GM23338 (cell line): ENCODE measurements at regions not wholly inside any gene's neighbourhood (a gene's known extent, or its start where the extent isn't known, plus 50 kb on each side); places are given as distances from the start of the nearest gene placed in this dataset.

ENCODE experiments used
- ATAC-seq: fragments of 200-7000 bp; cut with Tn5 transposase; 3 replicates; pipeline ENCODE4 v1.9.1; 2020
- DNase-seq: peaks from one replicate; pipeline ENCODE4 v3.0.0-alpha.2; 2015; ENCODE audit warnings: low spot score
- H2AFZ ChIP-seq: fragments of 200-600 bp; sonication (generic); 2 replicates; pipeline ENCODE4 v1.8.0; 2016; ENCODE audit warnings: antibody characterized with exemption, mild to moderate bottlenecking, moderate library complexity
- H3F3A ChIP-seq: fragments of 200-600 bp; sonication (generic); replicated peaks from 2 replicates; pipeline ENCODE4 v1.8.0; 2017; ENCODE audit warnings: antibody characterized with exemption, mixed run types, low read depth
- H3K27ac ChIP-seq: fragments of 200-600 bp; sonication (generic); 2 replicates; pipeline ENCODE4 v1.6.1; 2016; ENCODE audit warnings: low read depth
- H3K27me3 ChIP-seq: fragments of 200-600 bp; sonication (generic); 2 replicates; pipeline ENCODE4 v1.8.0; 2016; ENCODE audit warnings: mild to moderate bottlenecking, mixed run types, moderate library complexity; ENCODE audit not compliant: insufficient read depth
- H3K36me3 ChIP-seq: fragments of 200-600 bp; sonication (generic); 2 replicates; pipeline ENCODE4 v1.8.0; 2016; ENCODE audit warnings: mild to moderate bottlenecking; ENCODE audit not compliant: insufficient read depth
- H3K4me1 ChIP-seq: fragments of 200-600 bp; sonication (generic); 2 replicates; pipeline ENCODE4 v1.8.0; 2016; ENCODE audit warnings: mild to moderate bottlenecking, moderate library complexity; ENCODE audit not compliant: insufficient read depth
- H3K4me2 ChIP-seq: fragments of 200-600 bp; sonication (generic); 2 replicates; pipeline ENCODE4 v1.7.1; 2017; ENCODE audit warnings: mixed run types
- H3K4me3 ChIP-seq: fragments of 200-600 bp; sonication (generic); 2 replicates; pipeline ENCODE4 v1.6.1; 2016; ENCODE audit warnings: mixed run types
- H3K79me2 ChIP-seq: fragments of 200-600 bp; sonication (generic); replicated peaks from 2 replicates; pipeline ENCODE4 v1.8.0; 2017; ENCODE audit warnings: mild to moderate bottlenecking; ENCODE audit not compliant: insufficient read depth
- H3K9me2 ChIP-seq: fragments of 200-600 bp; sonication (generic); 2 replicates; pipeline ENCODE4 v1.8.0; 2017; ENCODE audit not compliant: insufficient read depth
- H4K20me1 ChIP-seq: fragments of 200-600 bp; sonication (generic); replicated peaks from 2 replicates; pipeline ENCODE4 v1.8.0; 2017; ENCODE audit warnings: mild to moderate bottlenecking; ENCODE audit not compliant: insufficient read depth
- H3K27ac Mint-ChIP-seq: 2 replicates; pipeline ENCODE4 v1.8.0; 2020; ENCODE audit warnings: inconsistent platforms, mild to moderate bottlenecking, moderate library complexity, mixed read lengths
- H3K27me3 Mint-ChIP-seq: 3 replicates; pipeline ENCODE4 v1.8.0; 2022; ENCODE audit warnings: low read depth, mild to moderate bottlenecking, moderate library complexity, mixed read lengths, inconsistent platforms; ENCODE audit not compliant: insufficient read depth, poor library complexity
- H3K36me3 Mint-ChIP-seq: 3 replicates; pipeline ENCODE4 v1.8.0; 2021; ENCODE audit warnings: low read depth, mild to moderate bottlenecking, inconsistent platforms, moderate library complexity, mixed read lengths
- H3K4me1 Mint-ChIP-seq: 3 replicates; pipeline ENCODE4 v1.8.0; 2020; ENCODE audit warnings: mild to moderate bottlenecking, inconsistent platforms, mixed read lengths
- H3K4me3 Mint-ChIP-seq: 3 replicates; pipeline ENCODE4 v1.8.0; 2021; ENCODE audit warnings: moderate library complexity, mild to moderate bottlenecking, inconsistent platforms, mixed read lengths
- H3K9me3 Mint-ChIP-seq: 3 replicates; pipeline ENCODE4 v1.8.0; 2020; ENCODE audit warnings: moderate library complexity, mild to moderate bottlenecking, inconsistent platforms, mixed read lengths
- CREB1 ChIP-seq: fragments of 250-450 bp; sonication (Bioruptor Pico); IDR thresholded peaks from 2 replicates; pipeline ENCODE4 v1.5.0; 2020; ENCODE audit warnings: low read depth, mild to moderate bottlenecking, moderate library complexity
- CTCF ChIP-seq, 2 experiments: fragments of 200-600 bp in 1 of 2; sonication (generic) in 1 of 2; conservative IDR thresholded peaks; 2 replicates each; pipeline versions ENCODE4 v1.5.1 to v1.6.1; 2016 to 2017; ENCODE audit warnings: antibody characterized with exemption in 2 of 2, low read depth in 2 of 2, mild to moderate bottlenecking in 2 of 2, moderate library complexity in 1 of 2
- EZH2 ChIP-seq: fragments of 200-600 bp; sonication (generic); IDR thresholded peaks from one replicate; pipeline ENCODE4 v1.8.0; 2017; ENCODE audit warnings: antibody characterized with exemption, mild to moderate bottlenecking, low read depth; ENCODE audit not compliant: unreplicated experiment
- EZH2phosphoT487 ChIP-seq: fragments of 200-600 bp; sonication (generic); IDR thresholded peaks from one replicate; pipeline ENCODE4 v1.8.1; 2018; ENCODE audit warnings: antibody characterized with exemption; ENCODE audit not compliant: unreplicated experiment
- JUNB ChIP-seq: IDR thresholded peaks from one replicate; pipeline ENCODE4 v1.6.1; 2016; ENCODE audit warnings: antibody characterized with exemption; ENCODE audit not compliant: unreplicated experiment
- NANOG ChIP-seq: IDR thresholded peaks from 2 replicates; pipeline ENCODE4 v1.6.1; 2016; ENCODE audit warnings: antibody characterized with exemption, borderline replicate concordance
- POLR2AphosphoS5 ChIP-seq: IDR thresholded peaks from 2 replicates; pipeline ENCODE4 v1.6.1; 2016; ENCODE audit warnings: antibody characterized with exemption, low read depth
- STAT1 ChIP-seq: IDR thresholded peaks from one replicate; pipeline ENCODE4 v1.6.1; 2016; ENCODE audit warnings: antibody characterized with exemption; ENCODE audit not compliant: unreplicated experiment
- ZNF114 ChIP-seq: fragments of 250-450 bp; sonication (Bioruptor Pico); IDR thresholded peaks from 2 replicates; pipeline ENCODE4 v1.5.0; 2020; ENCODE audit warnings: mild to moderate bottlenecking, moderate library complexity
- ZNF331 ChIP-seq: fragments of 250-450 bp; sonication (Bioruptor Pico); IDR thresholded peaks from 2 replicates; pipeline ENCODE4 v1.5.0; 2020; ENCODE audit warnings: low read depth, mild to moderate bottlenecking, moderate library complexity
- TF ChIP-seq, protein P1 (sequence below): fragments of 250-450 bp; sonication (Bioruptor Pico); IDR thresholded peaks from 2 replicates; pipeline ENCODE4 v1.5.0; 2020; ENCODE audit warnings: mild to moderate bottlenecking, moderate library complexity
- TF ChIP-seq, protein P2 (sequence below): IDR thresholded peaks from one replicate; pipeline ENCODE4 v1.6.1; 2018; ENCODE audit warnings: antibody characterized with exemption; ENCODE audit not compliant: unreplicated experiment
- TF ChIP-seq, protein P3 (sequence below): IDR thresholded peaks from 2 replicates; pipeline ENCODE4 v1.6.1; 2016; ENCODE audit warnings: antibody characterized with exemption

GRCh38 chr1:68795956-68796355 is 299.1 kb upstream of the DEPDC1 start:
- no peak for TF ChIP-seq ZNF331 (CRISPR knock-in tag)
- no peak for TF ChIP-seq NANOG
- no peak for TF ChIP-seq CTCF (conservative IDR thresholded peaks at IDR 0.05; ENCODE audit: low read depth in 2 of 2)
- TF ChIP-seq STAT1 = no peak
- no peak for TF ChIP-seq JUNB
- TF ChIP-seq, protein P1, sequence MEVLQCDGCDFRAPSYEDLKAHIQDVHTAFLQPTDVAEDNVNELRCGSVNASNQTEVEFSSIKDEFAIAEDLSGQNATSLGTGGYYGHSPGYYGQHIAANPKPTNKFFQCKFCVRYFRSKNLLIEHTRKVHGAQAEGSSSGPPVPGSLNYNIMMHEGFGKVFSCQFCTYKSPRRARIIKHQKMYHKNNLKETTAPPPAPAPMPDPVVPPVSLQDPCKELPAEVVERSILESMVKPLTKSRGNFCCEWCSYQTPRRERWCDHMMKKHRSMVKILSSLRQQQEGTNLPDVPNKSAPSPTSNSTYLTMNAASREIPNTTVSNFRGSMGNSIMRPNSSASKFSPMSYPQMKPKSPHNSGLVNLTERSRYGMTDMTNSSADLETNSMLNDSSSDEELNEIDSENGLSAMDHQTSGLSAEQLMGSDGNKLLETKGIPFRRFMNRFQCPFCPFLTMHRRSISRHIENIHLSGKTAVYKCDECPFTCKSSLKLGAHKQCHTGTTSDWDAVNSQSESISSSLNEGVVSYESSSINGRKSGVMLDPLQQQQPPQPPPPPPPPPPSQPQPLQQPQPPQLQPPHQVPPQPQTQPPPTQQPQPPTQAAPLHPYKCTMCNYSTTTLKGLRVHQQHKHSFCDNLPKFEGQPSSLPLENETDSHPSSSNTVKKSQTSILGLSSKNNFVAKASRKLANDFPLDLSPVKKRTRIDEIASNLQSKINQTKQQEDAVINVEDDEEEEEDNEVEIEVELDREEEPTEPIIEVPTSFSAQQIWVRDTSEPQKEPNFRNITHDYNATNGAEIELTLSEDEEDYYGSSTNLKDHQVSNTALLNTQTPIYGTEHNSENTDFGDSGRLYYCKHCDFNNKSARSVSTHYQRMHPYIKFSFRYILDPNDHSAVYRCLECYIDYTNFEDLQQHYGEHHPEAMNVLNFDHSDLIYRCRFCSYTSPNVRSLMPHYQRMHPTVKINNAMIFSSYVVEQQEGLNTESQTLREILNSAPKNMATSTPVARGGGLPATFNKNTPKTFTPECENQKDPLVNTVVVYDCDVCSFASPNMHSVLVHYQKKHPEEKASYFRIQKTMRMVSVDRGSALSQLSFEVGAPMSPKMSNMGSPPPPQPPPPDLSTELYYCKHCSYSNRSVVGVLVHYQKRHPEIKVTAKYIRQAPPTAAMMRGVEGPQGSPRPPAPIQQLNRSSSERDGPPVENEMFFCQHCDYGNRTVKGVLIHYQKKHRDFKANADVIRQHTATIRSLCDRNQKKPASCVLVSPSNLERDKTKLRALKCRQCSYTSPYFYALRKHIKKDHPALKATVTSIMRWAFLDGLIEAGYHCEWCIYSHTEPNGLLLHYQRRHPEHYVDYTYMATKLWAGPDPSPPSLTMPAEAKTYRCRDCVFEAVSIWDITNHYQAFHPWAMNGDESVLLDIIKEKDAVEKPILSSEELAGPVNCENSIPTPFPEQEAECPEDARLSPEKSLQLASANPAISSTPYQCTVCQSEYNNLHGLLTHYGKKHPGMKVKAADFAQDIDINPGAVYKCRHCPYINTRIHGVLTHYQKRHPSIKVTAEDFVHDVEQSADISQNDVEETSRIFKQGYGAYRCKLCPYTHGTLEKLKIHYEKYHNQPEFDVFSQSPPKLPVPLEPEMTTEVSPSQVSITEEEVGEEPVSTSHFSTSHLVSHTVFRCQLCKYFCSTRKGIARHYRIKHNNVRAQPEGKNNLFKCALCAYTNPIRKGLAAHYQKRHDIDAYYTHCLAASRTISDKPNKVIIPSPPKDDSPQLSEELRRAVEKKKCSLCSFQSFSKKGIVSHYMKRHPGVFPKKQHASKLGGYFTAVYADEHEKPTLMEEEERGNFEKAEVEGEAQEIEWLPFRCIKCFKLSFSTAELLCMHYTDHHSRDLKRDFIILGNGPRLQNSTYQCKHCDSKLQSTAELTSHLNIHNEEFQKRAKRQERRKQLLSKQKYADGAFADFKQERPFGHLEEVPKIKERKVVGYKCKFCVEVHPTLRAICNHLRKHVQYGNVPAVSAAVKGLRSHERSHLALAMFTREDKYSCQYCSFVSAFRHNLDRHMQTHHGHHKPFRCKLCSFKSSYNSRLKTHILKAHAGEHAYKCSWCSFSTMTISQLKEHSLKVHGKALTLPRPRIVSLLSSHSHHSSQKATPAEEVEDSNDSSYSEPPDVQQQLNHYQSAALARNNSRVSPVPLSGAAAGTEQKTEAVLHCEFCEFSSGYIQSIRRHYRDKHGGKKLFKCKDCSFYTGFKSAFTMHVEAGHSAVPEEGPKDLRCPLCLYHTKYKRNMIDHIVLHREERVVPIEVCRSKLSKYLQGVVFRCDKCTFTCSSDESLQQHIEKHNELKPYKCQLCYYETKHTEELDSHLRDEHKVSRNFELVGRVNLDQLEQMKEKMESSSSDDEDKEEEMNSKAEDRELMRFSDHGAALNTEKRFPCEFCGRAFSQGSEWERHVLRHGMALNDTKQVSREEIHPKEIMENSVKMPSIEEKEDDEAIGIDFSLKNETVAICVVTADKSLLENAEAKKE = no peak
- TF ChIP-seq, protein P2, sequence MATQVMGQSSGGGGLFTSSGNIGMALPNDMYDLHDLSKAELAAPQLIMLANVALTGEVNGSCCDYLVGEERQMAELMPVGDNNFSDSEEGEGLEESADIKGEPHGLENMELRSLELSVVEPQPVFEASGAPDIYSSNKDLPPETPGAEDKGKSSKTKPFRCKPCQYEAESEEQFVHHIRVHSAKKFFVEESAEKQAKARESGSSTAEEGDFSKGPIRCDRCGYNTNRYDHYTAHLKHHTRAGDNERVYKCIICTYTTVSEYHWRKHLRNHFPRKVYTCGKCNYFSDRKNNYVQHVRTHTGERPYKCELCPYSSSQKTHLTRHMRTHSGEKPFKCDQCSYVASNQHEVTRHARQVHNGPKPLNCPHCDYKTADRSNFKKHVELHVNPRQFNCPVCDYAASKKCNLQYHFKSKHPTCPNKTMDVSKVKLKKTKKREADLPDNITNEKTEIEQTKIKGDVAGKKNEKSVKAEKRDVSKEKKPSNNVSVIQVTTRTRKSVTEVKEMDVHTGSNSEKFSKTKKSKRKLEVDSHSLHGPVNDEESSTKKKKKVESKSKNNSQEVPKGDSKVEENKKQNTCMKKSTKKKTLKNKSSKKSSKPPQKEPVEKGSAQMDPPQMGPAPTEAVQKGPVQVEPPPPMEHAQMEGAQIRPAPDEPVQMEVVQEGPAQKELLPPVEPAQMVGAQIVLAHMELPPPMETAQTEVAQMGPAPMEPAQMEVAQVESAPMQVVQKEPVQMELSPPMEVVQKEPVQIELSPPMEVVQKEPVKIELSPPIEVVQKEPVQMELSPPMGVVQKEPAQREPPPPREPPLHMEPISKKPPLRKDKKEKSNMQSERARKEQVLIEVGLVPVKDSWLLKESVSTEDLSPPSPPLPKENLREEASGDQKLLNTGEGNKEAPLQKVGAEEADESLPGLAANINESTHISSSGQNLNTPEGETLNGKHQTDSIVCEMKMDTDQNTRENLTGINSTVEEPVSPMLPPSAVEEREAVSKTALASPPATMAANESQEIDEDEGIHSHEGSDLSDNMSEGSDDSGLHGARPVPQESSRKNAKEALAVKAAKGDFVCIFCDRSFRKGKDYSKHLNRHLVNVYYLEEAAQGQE = no peak
- no peak for TF ChIP-seq CREB1
- TF ChIP-seq, protein P3, sequence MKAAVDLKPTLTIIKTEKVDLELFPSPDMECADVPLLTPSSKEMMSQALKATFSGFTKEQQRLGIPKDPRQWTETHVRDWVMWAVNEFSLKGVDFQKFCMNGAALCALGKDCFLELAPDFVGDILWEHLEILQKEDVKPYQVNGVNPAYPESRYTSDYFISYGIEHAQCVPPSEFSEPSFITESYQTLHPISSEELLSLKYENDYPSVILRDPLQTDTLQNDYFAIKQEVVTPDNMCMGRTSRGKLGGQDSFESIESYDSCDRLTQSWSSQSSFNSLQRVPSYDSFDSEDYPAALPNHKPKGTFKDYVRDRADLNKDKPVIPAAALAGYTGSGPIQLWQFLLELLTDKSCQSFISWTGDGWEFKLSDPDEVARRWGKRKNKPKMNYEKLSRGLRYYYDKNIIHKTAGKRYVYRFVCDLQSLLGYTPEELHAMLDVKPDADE = no peak
- no peak for TF ChIP-seq EZH2phosphoT487
- TF ChIP-seq ZNF114 (CRISPR knock-in tag) = no peak
- no peak for TF ChIP-seq POLR2AphosphoS5
- no peak for TF ChIP-seq EZH2
- H3K4me1 Mint-ChIP-seq = no peaks in the 10 kb centered on the region
- no peaks in the 10 kb centered on the region for H3K36me3 ChIP-seq
- H3K9me3 Mint-ChIP-seq = no peaks in the 10 kb centered on the region
- H3K27me3 Mint-ChIP-seq = no peaks in the 10 kb centered on the region
- peaks cover 11% of the 10 kb centered on the region; the same call in 1 of the 2 replicates for H3K9me2 ChIP-seq
- H3K4me3 Mint-ChIP-seq = no peak overlapping the region
- no peaks in the 10 kb centered on the region for H3K79me2 ChIP-seq
- H3K4me3 ChIP-seq = no peak overlapping the region
- H3K27ac ChIP-seq = no peak overlapping the region
- no peaks in the 10 kb centered on the region for H4K20me1 ChIP-seq
- no peaks in the 10 kb centered on the region for H3K36me3 Mint-ChIP-seq
- no peak overlapping the region for H2AFZ ChIP-seq
- no peaks in the 10 kb centered on the region for H3K27me3 ChIP-seq
- no peak overlapping the region for H3K27ac Mint-ChIP-seq
- no peaks in the 10 kb centered on the region for H3F3A ChIP-seq
- no peak overlapping the region for H3K4me2 ChIP-seq
- DNase-seq (no peak), ATAC-seq (no peak)
- no peaks in the 10 kb centered on the region for H3K4me1 ChIP-seq
